ENCODE measurements at regions not wholly inside any gene's neighbourhood (a gene's known extent, or its start where the extent isn't known, plus 50 kb on each side); places are given as distances from the start of the nearest gene placed in this dataset.
"Not testable (repeated sequence)": the region's sequence is repeated elsewhere in the genome, so short reads cannot be mapped to it uniquely, and the experiment has no call there.

DNA sequence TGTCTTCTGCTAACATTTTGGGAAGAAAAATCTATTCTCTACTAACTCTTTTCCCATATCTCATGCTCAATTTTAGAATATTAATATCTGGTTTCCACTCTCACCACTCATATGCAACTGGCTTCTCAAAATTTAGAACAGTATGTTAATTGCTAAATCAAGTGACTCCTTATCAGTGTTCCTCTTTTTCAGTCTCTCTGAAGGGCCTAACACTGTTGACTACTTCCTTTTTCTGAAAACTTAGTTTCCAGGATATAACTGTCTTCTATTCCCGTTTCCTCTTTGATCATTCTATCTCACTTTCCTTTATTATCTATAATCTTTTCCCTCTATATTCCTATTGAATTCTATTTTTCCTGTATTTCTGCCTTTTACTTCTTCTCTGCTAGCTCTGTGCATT is 1717.2 kb upstream of the C9orf72 start:
- DNase-seq: no peak

DNA sequence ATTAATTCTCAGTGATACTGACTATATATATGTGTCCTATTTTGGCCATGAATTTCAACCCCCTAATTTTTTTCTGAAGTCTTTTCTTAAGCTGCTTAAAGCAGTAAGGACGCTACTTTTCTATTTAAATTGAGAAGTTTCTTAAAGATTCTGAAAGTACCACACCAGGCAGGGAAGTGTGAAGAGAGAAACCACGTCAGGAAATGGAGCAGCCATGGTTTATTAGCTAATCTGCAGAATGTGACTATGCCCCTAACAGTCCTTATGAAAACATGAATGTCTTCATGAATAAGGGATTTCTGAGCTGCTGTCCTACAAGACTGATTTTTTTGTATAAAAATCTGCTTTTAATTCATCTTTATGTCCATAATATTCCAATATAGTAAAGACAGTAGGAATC is 1724.3 kb upstream of the C9orf72 start:
- DNase-seq: no peak

DNA sequence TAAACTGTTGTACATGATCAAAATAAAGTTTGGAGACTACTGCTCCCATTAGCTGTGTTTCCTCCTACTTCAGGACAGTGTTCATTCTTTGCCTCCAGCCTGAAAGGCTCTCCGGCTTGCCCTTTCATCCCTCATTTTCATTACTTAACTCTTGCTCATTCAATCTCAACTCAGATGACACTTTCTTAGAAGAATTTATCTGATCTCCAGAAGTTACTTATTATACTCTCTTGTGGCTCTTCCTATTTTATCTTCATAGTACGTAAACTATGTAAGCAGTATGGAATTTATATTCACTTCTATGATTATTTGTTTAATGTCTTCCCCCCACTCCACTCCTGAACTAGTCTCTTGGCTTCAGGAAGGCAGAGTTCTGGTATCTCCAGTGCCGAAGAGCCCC is 1737.9 kb upstream of the C9orf72 start:
- DNase-seq: no peak

DNA sequence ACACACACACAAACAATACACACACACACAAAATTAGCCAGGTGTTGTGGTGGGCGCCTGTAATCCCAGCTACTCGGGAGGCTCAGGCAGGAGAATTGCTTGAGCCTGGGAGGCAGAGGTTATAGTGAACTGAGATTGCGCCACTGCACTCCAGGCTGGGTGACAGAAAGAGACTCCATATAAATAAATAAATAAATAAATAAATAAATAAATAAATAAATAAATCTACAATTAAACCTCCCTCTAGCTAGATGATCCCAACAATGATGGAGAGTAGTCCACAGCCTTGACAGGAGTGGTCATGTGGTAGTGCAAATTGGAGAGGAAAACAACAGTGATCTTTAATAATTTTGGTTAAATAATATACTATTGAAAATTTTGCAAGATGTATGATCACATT is 1739.0 kb upstream of the C9orf72 start:
- no peak for DNase-seq

DNA sequence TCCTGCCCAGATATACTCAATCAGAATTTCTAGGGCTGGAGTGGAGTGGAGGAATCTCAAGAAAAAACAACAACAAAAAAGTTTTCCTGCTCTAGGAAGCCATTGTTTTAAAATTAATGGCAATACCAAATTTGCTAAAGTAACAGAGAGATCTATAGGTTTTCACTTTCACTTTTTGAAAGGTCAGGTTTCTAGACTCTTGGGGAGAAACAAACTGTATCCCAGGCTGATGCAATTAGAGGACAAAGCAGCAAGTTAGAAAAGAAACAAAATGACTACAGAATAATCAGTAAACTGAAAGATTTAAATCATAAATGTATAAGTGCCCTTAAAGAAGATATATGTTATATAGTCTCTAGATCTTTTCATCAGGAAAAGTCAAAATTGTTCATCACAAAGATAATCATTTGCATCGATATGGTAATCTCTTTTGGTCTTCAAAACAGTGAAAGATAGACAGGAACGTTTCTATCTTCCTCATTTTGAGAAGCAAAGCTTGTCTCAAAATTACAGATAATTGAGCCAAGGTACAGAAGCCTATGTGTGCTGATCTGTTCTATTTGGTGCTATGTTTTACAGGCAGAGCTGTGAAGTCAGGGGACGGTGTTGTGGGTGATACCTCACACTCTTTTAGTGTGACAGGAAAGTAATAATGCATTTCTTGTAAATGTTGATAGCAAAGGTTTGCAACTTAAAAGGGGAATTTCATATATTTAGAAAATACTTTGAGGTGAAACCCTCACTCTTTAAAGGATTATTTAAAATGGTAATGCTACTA is 1746.6 kb upstream of the C9orf72 start:
- DNase-seq: no peak

DNA sequence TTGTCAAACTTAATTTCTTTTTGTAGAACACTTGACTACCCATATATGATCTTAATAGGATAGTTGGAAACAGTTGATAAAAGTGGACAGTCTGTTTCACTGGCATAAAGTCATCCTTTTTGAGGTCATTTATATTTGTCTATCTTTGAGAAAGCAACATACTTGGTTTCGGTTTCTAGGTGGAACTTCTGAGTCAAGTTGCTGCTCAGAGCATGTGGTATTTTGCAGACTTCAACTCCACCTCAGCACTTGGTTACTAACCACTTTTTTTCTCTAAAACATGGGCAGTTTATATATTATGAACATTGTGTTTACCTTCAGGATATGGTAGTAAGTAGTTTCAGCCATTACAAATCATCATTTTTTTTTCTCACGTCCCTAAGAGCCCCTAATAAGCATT is 1749.0 kb upstream of the C9orf72 start:
- no peak for DNase-seq

DNA sequence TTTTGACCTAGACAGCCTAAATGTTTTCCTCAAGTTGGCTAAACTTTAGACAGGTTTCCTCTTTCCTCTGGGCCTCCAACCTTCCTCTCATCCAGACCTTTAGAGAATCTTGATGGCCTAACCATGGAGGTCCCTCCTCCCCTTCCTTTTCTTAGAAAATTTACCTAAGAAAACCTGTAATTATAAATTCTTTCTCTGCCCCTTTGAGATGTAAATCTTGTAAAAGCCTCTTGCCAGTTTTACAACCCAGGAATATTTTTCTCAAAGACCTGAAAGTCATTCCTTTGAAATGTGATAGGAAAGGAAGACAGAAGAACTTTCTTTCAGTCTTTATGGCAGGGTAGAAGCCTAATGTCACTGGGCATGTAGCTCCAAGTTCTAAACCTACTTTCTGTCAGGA is 1752.6 kb upstream of the C9orf72 start:
- DNase-seq: no peak

DNA sequence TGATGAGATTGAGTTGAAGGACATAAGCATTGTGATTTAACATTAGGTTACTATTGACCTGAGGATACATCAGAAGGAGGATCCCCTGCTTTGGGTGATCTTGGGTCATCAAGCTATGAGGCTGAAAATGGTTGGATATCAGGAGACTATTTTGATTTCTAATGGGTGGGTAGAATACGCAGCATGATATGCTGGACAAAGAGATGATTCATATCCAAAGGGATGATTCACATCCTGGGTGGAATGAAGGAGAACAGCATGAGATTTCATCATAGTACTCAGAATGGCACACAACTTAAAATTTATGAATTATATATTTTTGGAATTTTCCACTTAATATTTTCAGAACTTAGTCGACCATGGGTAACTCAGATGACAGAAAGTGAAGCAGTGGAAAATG is 1759.5 kb upstream of the C9orf72 start:
- no peak for DNase-seq

DNA sequence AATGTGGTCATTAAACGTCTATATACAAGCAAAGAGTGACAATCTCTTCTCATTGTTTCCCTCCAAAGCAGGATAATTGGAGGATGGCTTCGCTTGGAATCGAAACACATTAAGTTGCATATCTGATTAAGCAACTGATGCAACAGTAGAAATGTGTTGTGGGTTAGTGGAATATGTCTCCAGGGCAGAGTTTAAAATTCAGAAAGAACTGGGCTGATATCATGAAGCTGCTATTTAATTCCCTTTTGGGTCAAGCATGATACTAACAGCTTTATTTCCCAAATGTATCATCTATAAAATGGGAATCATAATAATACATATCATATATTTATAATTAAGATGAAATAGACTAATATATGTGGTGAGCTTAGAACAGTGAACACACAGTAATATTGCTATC is 1763.0 kb upstream of the C9orf72 start:
- DNase-seq: no peak

DNA sequence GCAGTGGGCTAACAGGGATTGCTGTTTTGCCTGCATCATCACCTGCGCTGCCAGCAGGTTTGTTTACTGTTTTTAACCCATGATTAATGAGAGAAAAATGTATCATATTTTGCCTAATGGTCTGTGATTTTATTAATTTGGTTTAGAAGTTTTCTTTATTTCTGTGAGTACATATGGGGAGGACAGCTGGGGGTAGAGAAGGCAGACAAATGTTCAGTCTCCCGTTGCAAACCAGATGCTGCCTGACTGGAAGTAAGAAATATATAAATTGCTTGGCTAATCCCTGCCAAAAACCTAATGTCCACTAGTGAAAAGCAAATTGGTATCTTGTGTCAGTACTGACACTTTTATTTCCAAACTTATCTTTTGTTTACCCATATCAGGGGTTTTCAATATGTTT is 1766.1 kb upstream of the C9orf72 start:
- no peak for DNase-seq

DNA sequence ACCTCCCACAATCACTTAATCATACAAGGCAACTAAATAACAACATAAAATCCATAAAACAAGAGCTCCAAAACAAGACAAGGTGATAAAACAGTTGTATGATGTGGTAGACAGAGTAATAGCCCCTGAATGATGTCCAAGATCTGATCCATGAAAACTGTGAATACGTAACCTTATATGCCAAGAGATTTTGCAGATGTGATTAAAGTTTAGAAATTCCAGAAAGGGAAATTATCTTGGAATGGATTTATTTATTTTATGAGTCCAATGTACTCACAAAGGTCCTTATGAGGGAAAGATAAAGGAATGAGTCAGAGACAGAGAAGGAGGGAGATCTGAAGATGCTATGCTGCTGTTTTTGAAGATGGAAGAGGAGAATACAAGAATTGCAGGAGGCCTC is 1775.7 kb upstream of the C9orf72 start:
- no peak for DNase-seq

DNA sequence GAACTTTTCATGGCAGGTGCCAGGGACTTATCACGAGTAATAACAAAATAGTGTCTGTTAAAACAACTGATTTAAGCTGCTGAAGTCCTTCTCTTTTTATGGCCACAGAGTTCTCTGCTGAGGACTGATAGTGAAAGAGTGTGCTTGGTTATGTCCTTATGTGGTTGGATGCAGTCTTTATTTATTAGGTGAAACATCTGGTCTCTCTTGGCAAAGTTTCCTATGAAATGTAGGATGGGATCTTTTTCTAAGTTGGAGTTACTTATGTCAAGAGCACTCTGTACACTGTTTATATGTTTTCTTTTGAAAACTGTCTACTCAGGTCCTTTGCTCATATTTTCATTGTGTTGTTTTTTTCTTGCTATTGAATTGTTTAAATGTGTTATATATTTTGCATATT is 1816.1 kb upstream of the C9orf72 start:
- no peak for DNase-seq

DNA sequence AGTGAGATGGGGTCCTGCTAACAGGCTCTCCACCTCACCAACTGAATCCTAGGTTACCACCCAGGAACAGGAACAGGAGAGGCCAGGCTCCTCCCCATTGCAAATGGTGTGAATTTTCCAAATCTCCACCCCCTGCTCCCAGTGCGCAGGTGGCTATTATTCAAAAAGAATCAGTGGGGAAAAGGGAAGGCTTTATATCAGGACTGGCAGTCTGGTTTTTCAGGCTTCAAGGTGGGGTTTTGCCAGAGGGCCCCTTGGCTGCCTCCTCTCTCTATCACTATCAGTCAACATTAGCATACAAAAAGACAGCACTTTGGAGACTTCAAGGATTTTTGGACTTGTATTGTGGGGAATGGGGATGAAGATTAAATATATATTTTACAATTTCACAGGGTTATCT is 1817.6 kb upstream of the C9orf72 start:
- no peak for DNase-seq

DNA sequence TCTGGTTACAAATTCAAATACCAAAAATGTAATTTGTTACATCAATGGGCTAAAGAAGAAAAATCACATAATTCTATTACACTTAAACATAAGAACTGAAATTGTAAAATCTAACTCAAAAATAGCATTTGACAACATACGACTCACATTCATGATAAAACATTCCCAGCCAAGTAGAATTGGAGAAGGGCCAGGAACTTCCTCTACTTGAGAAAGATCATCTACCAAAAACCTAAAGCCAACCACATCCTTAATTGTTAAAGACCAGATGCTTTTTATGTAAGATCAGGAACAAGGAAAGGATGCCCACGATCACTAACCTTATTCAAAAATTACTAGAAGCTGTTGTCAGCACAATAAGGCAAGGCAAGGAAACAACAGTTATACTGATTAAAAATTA is 1819.8 kb upstream of the C9orf72 start:
- DNase-seq: no peak

DNA sequence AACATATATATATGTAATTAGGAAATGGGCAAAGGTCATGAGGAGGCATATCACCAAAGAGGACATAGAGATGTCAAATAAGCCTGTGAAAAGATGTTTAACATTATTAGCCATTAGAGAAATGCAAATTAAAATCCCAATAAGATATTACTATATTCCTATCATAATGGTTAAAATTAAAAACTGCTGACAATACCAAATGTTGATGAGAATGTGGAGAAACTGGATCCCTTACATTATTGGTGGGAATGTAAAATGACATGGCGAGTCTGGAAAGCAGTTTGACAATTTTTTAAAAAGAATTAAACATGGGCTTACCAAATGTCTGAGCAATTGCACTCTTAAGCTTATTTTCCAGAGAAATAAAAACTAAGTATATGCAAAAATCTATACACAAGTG is 1821.6 kb upstream of the C9orf72 start:
- DNase-seq: no peak

DNA sequence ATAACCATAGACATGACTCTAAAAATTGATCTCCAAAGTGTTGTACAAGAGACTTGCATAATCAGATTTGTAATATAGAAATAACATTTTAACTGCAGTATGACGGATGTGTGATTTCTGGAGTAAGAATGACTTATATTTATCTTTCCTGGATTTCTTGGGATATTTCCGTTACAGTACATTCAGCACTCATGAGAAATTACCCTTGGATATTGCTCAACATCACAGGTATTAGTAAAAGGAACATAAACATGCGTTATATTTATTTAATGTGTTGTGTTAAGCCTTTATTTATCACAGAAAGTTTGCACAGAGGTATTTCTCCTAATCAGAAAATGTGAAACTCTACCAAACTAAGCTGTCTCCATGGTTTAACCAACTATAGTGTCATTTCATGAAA is 1823.9 kb upstream of the C9orf72 start:
- DNase-seq: no peak

DNA sequence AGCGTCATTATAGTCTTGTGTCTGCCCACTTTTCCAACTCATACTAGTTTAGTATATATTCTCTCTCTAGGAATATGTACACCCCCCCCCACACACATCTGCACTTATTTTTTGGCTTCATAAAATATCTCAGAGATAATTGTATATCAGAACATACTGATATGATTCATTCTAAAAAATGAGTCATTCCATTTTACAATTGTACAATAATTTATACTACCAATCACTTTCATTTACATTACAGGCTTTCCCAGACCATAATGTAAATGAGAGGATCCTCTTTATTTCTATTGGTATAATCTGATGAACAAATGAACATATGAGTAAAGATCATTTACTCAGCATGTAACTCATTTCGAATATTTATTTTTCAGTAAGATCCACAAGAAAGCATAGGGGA is 1842.9 kb upstream of the C9orf72 start:
- DNase-seq: no peak

DNA sequence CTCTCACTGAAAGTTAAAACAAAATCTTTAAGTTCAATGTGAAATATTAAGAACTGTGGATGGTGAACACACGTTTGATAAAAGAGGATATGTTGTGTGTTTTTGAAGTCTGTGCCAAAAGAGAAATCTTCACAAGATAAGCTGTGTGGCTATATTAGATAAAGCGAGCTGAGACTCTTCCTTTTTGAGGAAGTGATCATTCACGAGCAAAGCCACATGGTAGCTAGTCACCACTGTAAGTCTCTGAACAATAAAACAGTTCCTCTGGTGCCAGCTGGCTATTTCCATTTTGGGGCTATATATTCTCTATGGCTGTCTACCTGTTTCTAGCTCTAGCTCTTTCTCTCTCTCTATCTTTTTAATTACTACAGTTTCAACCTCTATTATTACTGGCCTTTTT is 1849.2 kb upstream of the C9orf72 start:
- DNase-seq: no peak

DNA sequence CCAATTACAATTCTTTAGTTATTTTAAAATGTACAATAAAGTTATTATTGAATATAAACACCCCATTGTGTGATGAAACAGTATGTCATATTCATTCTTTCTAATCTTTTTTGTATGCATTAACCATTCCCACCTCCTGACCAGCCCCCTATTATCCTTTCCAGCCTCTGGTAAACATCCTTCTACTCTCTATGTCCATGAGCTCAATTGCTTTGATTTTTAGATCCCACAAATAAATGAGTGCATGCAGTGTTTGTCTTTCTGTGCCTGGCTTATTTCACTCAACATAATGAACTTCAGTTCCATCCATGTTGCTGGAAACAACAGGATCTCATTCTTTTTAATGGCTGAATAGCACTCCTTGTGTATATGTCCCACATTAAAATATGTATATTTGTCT is 1858.9 kb upstream of the C9orf72 start:
- DNase-seq: no peak

DNA sequence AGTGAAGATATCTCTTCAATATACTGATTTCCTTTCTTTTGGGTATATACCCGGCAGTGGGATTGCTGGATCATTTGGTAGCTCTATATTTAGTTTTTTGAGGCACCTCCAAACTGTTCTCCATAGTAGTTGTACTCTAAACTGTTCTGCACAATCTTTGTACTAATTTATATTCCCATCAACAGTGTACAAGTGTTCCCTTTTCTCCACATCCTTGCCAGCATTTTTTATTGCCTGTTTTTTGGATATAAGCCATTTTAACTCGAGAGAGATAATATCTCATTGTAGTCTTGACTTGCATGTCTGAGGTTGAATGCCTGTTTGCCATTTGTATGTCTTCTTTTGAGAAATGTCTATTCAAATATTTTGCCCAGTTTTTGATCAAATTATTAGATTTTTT is 1859.4 kb upstream of the C9orf72 start:
- DNase-seq: not testable (repeated sequence)

DNA sequence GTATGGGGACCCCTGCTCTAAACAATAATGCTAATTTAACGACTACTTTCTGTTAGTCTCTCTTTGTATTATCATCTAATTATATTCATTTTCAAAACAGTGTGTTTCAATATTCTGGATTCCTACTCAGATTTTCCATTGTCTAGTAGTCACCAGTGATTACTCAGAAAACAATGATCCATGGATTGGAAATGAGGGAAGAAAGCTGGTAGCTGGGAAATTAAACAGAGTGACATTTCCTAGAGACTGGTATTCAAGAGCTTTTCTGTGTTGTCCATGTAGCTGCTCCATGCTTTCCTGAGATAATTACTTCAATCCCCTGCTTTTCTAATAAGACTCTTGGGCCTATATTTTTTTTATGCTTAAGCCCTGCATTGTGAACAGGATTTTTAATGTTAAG is 1862.1 kb upstream of the C9orf72 start:
- peak; percentile 81 for DNase-seq

DNA sequence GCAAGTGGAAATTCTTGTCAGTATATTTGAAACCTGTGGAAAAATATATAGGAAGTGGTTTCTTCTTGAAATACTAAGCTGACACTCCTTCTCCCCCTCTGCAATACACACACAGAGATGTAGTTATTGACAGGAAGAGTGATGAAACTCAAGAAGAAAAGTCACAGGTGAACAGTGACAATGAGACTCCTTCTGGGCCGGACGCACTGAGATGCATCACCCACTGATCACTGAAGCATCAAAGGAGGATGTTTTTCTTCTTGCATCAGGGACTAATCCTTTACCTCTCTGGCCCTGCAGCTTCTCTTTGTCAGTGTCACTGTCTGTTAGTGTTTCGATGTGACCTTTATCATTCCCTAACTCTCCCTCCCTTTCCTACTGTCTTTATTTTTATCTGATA is 1864.2 kb upstream of the C9orf72 start:
- DNase-seq: no peak

DNA sequence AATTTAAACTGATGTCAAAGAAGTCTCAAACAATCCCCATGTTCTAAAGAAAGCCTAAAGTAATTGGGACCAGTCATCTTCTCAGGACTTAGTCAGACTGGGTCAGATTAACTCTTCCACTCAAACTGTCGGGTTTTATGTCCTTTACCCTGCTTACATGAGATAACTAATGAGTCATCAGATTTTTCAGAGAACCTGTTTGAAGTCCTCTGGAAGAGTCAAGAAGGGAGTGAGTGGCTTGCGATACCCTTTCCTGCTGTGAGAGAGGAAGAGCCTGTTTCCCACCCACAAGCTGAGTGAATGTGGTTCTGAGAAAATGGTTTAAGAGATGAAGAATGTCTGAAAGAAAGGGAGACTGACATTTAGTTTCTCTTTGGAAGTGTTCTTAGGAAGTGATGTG is 1866.7 kb upstream of the C9orf72 start:
- DNase-seq: no peak

DNA sequence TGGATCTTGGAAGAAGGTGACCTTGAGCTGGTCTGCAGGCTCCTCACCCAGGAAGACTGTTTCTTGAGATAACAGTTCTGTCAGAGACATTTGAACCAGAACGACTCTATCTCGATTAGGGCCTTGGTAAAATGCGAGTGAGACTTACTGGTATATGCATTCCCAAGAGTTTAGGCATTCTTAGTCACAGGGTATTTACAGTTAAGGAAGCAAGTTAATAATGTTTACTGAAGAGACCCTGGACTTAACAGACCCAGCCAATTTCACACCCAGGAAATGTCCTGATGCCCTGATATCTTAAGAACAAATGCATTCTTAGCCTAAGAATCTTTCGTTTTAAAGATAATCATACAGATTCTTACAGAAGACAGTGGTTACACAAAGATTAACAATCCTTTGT is 1867.2 kb upstream of the C9orf72 start:
- DNase-seq: no peak

DNA sequence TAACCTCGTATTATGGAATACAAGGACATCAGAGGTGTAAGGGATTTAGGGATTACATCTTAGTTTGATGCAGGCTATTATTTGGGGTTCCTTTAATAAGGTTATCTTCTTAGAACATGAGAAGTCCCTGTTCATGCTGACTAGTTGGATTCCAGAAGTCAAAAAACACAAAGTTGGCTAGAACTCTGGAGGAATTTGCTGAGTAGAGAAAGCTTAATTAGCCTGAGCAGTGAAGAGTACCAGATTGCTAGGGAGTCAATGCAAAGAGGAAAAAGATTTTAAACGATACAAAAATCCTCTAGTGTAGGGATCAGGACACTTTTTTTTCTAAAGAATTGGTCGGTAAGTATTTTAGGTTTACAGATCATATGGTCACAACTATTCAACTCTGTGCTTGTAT is 1872.5 kb upstream of the C9orf72 start:
- DNase-seq: no peak

DNA sequence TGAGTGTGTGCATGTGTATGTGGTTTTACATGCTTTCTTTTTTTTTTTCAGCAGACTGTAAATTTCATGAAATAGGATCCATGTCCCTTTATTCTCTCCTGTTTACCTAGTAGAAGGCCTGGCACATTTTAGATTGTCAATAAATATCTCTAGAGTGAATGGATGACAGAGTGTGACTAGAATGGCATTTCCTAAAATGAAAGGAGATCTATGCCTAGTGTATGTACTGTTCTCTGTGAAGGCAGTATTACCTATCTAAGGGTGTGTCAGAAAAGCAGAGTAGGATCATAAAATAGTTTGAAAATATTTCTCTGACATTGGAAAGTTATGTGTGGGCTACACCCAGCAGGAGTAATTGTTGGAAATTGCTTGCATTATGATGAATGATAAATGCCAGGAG is 1876.0 kb upstream of the C9orf72 start:
- no peak for DNase-seq

Measured in eye (tissue), 1 donor.